SK-N-SH (cell line): ENCODE measurements at regions not wholly inside any gene's neighbourhood (a gene's known extent, or its start where the extent isn't known, plus 50 kb on each side); places are given as distances from the start of the nearest gene placed in this dataset.

ENCODE experiments used
- CTCF ChIA-PET: fragments of 300-600, 350-600 bp; formaldehyde crosslinking; extraction: SDS; loops from one replicate; lab custom pipeline; 2021; lab: Yijun Ruan, JAX
- POLR2A ChIA-PET: fragments of 350-600 bp; sonication (Branson Sonifier 250); formaldehyde crosslinking; extraction: SDS; loops from one replicate; lab custom pipeline; 2020; ENCODE audit warnings: antibody characterized with exemption, inconsistent platforms; lab: Yijun Ruan, JAX
- DNase-seq: peaks from one replicate; pipeline ENCODE4 v3.0.0; 2012
- H2AFZ ChIP-seq: fragments of 200-600 bp; sonication (generic); 2 replicates; pipeline ENCODE4 v1.8.1; 2016; ENCODE audit warnings: antibody characterized with exemption, mild to moderate bottlenecking, low read depth
- H3F3A ChIP-seq: fragments of 200-600 bp; sonication (generic); replicated peaks from 2 replicates; pipeline ENCODE3; 2016; ENCODE audit warnings: antibody characterized with exemption, mild to moderate bottlenecking; ENCODE audit not compliant: insufficient read depth
- H3K27ac ChIP-seq, 2 experiments: fragments of 200-500 bp in 1 of 2; fragments of 200-600 bp in 1 of 2; sonication (Bioruptor generic) in 1 of 2; sonication (generic), shearing (Covaris generic) in 1 of 2; 2 replicates each; pipeline versions ENCODE4 v1.5.1 to v1.6.1; 2014 to 2016; ENCODE audit warnings: low read depth in 2 of 2, inconsistent platforms in 1 of 2, low read length in 1 of 2, mild to moderate bottlenecking in 1 of 2, mixed read lengths in 1 of 2
- H3K27me3 ChIP-seq: fragments of 200-600 bp; sonication (generic), shearing (Covaris generic); 2 replicates; pipeline ENCODE4 v1.6.1; 2016; ENCODE audit warnings: mixed run types; ENCODE audit not compliant: insufficient read depth
- H3K36me3 ChIP-seq, 2 experiments: fragments of 200-500 bp in 1 of 2; fragments of 200-600 bp in 1 of 2; sonication (Bioruptor generic) in 1 of 2; sonication (generic) in 1 of 2; replicated peaks in 1 of 2; 2 replicates each; pipeline versions ENCODE3 to v1.5.1; 2014 to 2016; ENCODE audit warnings: low read length in 1 of 2, mild to moderate bottlenecking in 1 of 2; ENCODE audit not compliant: insufficient read depth in 2 of 2, control insufficient read depth in 1 of 2
- H3K4me1 ChIP-seq, 2 experiments: fragments of 200-500 bp in 1 of 2; fragments of 200-600 bp in 1 of 2; sonication (Bioruptor generic) in 1 of 2; sonication (generic), shearing (Covaris generic) in 1 of 2; 2 replicates each; pipeline versions ENCODE4 v1.5.1 to v1.6.1; 2014 to 2016; ENCODE audit warnings: low read depth in 1 of 2, low read length in 1 of 2, mixed run types in 1 of 2; ENCODE audit not compliant: insufficient read depth in 2 of 2, control insufficient read depth in 1 of 2
- H3K4me2 ChIP-seq: fragments of 200-600 bp; sonication (generic), shearing (Covaris generic); 2 replicates; pipeline ENCODE4 v1.6.1; 2017; ENCODE audit warnings: mixed run types
- H3K4me3 ChIP-seq, 2 experiments: fragments of 200-500 bp in 1 of 2; fragments of 200-600 bp in 1 of 2; sonication (Bioruptor generic) in 1 of 2; sonication (generic), shearing (Covaris generic) in 1 of 2; 2 replicates each; pipeline versions ENCODE4 v1.5.1 to v1.8.1; 2014 to 2016; ENCODE audit warnings: low read depth in 2 of 2, inconsistent platforms in 1 of 2, low read length in 1 of 2, mild to moderate bottlenecking in 1 of 2, mixed read lengths in 1 of 2, moderate library complexity in 1 of 2
- H3K79me2 ChIP-seq: fragments of 200-600 bp; sonication (generic); 2 replicates; pipeline ENCODE4 v1.8.1; 2017; ENCODE audit warnings: mild to moderate bottlenecking; ENCODE audit not compliant: insufficient read depth
- H3K9ac ChIP-seq: fragments of 200-600 bp; sonication (generic); 2 replicates; pipeline ENCODE4 v1.6.1; 2017; ENCODE audit warnings: mixed run types
- H3K9me2 ChIP-seq: fragments of 200-600 bp; sonication (generic); 2 replicates; pipeline ENCODE4 v1.6.1; 2017; ENCODE audit warnings: mixed run types
- H3K9me3 ChIP-seq: fragments of 200-600 bp; sonication (generic); 2 replicates; pipeline ENCODE4 v1.6.1; 2017; ENCODE audit warnings: mixed run types, mild to moderate bottlenecking, moderate library complexity
- H4K20me1 ChIP-seq: fragments of 200-600 bp; sonication (generic); 2 replicates; pipeline ENCODE4 v1.6.1; 2017; ENCODE audit warnings: mild to moderate bottlenecking, mixed run types; ENCODE audit not compliant: insufficient read depth
- EP300 ChIP-seq, 2 experiments: IDR thresholded peaks; 2 replicates each; pipeline versions ENCODE4 v1.4.0 to v1.6.1; 2012; ENCODE audit warnings: borderline replicate concordance in 1 of 2, low read depth in 1 of 2, low read length in 1 of 2
- FOXJ3 ChIP-seq: sonication (generic); formaldehyde crosslinking; IDR thresholded peaks from 2 replicates; pipeline ENCODE4 v1.5.1; 2020; ENCODE audit warnings: mild to moderate bottlenecking, missing genetic modification reagents
- FOXM1 ChIP-seq: IDR thresholded peaks from 2 replicates; pipeline ENCODE4 v1.4.0; 2012; ENCODE audit warnings: low read depth, mild to moderate bottlenecking
- GATA2 ChIP-seq: sonication (generic); formaldehyde crosslinking; IDR thresholded peaks from 2 replicates; pipeline ENCODE4 v1.5.0; 2020; ENCODE audit warnings: mild to moderate bottlenecking, missing genetic modification reagents
- JUND ChIP-seq: IDR thresholded peaks from 2 replicates; pipeline ENCODE4 v1.4.0; 2012
- MEF2A ChIP-seq: IDR thresholded peaks from 2 replicates; pipeline ENCODE4 v1.4.0; 2012; ENCODE audit warnings: low read depth, borderline replicate concordance
- MXI1 ChIP-seq: IDR thresholded peaks from 2 replicates; pipeline ENCODE4 v1.6.1; 2012; ENCODE audit warnings: mild to moderate bottlenecking, low read depth, low read length, improper control_type of control experiment
- NRF1 ChIP-seq: IDR thresholded peaks from 2 replicates; pipeline ENCODE4 v1.6.1; 2012; ENCODE audit warnings: low read depth, mild to moderate bottlenecking, low read length
- RAD21 ChIP-seq: IDR thresholded peaks from 2 replicates; pipeline ENCODE4 v1.6.1; 2012; ENCODE audit warnings: mild to moderate bottlenecking, low read length
- SMC3 ChIP-seq: IDR thresholded peaks from 2 replicates; pipeline ENCODE4 v1.6.1; 2012; ENCODE audit warnings: low read depth, low read length, improper control_type of control experiment
- TAF1 ChIP-seq: IDR thresholded peaks from 2 replicates; pipeline ENCODE4 v1.6.1; 2012; ENCODE audit warnings: low read depth, mild to moderate bottlenecking, low read length, moderate library complexity, borderline replicate concordance
- TCF12 ChIP-seq: IDR thresholded peaks from 2 replicates; pipeline ENCODE4 v1.4.0; 2012
- YY1 ChIP-seq: IDR thresholded peaks from 2 replicates; pipeline ENCODE4 v1.4.0; 2012; ENCODE audit warnings: low read depth, mild to moderate bottlenecking
- WGBS: methylation state at CpG from one replicate; pipeline ENCODE4 v1.1.6; 2017; ENCODE audit warnings: low lambda C conversion rate; 5-methylcytosine and 5-hydroxymethylcytosine counted together
- TF ChIP-seq, protein P1 (sequence below): IDR thresholded peaks from 2 replicates; pipeline ENCODE4 v1.4.0; 2012; ENCODE audit warnings: low read depth, borderline replicate concordance
- TF ChIP-seq, protein P2 (sequence below): fragments of 150-350 bp; IDR thresholded peaks from 2 replicates; pipeline ENCODE4 v1.6.1; 2017; ENCODE audit warnings: antibody characterized with exemption, low read length, low read depth, borderline replicate concordance
- TF ChIP-seq, protein P3 (sequence below): IDR thresholded peaks from 2 replicates; pipeline ENCODE4; 2012
- TF ChIP-seq, protein P4 (sequence below): IDR thresholded peaks from 2 replicates; pipeline ENCODE4 v1.6.1; 2012; ENCODE audit warnings: mild to moderate bottlenecking, low read depth, low read length, moderate library complexity

DNA sequence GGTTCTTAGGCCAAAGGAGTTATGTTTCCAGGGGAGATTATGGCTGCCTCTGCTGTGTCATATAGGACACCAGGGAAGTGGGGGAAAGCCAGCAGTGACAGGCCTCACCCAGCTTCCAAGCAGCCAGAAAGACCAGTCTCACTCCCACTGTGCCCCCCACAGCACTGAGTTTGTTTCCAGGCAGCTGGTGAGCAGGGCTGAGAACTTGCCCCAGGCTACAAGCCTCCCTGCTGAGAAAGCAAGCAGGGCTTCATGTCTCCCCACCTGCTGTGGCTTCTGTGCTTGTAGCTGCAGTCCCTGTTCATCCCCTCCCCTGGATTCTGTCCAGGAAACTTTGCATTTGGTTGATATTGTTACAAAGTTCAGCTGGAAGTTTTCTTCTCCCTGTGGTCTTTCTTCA is 376.3 kb downstream of the PDCD6IP start:
- H3K4me1 ChIP-seq = no peaks in the 10 kb centered on the region; a peak in 2 of 4 replicates

DNA sequence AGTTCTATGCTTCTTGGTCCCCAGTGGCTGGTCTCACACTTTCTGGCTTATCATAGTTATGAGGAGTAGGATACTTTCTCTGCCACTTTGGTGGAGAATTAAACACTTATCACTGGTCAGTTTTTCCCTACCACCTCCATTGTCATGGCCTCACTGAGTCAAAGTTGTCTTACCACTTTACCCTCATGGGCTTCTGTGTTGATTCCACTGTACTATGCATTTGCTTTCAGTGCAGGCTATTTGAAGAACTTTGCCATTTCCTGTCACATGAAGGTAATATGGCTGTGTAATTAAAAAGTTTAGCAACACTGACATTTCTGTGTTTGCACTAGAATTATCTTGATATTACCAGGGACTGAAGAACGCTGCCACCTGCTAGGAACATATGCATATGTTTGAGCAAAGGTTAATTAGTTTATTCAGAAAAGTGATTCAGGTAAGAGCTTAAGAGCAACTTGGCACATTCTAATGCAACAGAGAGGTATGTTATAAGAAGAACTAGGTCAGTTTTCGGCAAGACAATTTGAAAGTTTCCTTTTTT is 377.3 kb downstream of the PDCD6IP start:
- 27% methylated on average over 2 of the region's 2 CpGs for WGBS
- H3K27ac ChIP-seq = no peak overlapping the region
- H3K4me1 ChIP-seq = no peaks in the 10 kb centered on the region; a peak in 2 of 4 replicates
- no peak for TF ChIP-seq FOXJ3 (CRISPR knock-in tag)
- no peak for TF ChIP-seq MEF2A
- TF ChIP-seq MXI1 = no peak
- TF ChIP-seq TCF12 = no peak
- TF ChIP-seq JUND = no peak
- no peak for TF ChIP-seq SMC3
- no peak for TF ChIP-seq YY1
- no peak for TF ChIP-seq TAF1
- TF ChIP-seq NRF1 = no peak
- TF ChIP-seq, protein P1, sequence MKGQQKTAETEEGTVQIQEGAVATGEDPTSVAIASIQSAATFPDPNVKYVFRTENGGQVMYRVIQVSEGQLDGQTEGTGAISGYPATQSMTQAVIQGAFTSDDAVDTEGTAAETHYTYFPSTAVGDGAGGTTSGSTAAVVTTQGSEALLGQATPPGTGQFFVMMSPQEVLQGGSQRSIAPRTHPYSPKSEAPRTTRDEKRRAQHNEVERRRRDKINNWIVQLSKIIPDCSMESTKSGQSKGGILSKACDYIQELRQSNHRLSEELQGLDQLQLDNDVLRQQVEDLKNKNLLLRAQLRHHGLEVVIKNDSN = no peak
- TF ChIP-seq FOXM1 = no peak
- TF ChIP-seq, protein P2, sequence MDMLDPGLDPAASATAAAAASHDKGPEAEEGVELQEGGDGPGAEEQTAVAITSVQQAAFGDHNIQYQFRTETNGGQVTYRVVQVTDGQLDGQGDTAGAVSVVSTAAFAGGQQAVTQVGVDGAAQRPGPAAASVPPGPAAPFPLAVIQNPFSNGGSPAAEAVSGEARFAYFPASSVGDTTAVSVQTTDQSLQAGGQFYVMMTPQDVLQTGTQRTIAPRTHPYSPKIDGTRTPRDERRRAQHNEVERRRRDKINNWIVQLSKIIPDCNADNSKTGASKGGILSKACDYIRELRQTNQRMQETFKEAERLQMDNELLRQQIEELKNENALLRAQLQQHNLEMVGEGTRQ = no peak
- TF ChIP-seq, protein P3, sequence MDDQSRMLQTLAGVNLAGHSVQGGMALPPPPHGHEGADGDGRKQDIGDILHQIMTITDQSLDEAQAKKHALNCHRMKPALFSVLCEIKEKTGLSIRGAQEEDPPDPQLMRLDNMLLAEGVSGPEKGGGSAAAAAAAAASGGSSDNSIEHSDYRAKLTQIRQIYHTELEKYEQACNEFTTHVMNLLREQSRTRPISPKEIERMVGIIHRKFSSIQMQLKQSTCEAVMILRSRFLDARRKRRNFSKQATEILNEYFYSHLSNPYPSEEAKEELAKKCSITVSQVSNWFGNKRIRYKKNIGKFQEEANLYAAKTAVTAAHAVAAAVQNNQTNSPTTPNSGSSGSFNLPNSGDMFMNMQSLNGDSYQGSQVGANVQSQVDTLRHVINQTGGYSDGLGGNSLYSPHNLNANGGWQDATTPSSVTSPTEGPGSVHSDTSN = no peak
- TF ChIP-seq GATA2 (CRISPR knock-in tag) = no peak

More for the DNA sequence above, 376.3 kb downstream of the PDCD6IP start:
- H3K9ac ChIP-seq = no peak overlapping the region
- no peaks in the 10 kb centered on the region for H4K20me1 ChIP-seq
- H3K27me3 ChIP-seq = no peaks in the 10 kb centered on the region
- H3K9me2 ChIP-seq = no peaks in the 10 kb centered on the region
- no peaks in the 10 kb centered on the region for H3K9me3 ChIP-seq
- DNase-seq = no peak
- ChIA-PET POLR2A (no interaction called here), CTCF (no interaction called here)
- no peaks in the 10 kb centered on the region for H3K79me2 ChIP-seq
- H3K4me3 ChIP-seq = no peak overlapping the region
- no peaks in the 10 kb centered on the region for H3F3A ChIP-seq
- H3K36me3 ChIP-seq = no peaks in the 10 kb centered on the region
- TF ChIP-seq, protein P1 = no peak
- TF ChIP-seq YY1 = no peak
- TF ChIP-seq RAD21 = no peak
- TF ChIP-seq EP300 (IDR thresholded peaks at IDR 0.05; ENCODE audit: borderline replicate concordance in 1 of 2, low read depth in 1 of 2, low read length in 1 of 2) = no peak
- TF ChIP-seq, protein P4, sequence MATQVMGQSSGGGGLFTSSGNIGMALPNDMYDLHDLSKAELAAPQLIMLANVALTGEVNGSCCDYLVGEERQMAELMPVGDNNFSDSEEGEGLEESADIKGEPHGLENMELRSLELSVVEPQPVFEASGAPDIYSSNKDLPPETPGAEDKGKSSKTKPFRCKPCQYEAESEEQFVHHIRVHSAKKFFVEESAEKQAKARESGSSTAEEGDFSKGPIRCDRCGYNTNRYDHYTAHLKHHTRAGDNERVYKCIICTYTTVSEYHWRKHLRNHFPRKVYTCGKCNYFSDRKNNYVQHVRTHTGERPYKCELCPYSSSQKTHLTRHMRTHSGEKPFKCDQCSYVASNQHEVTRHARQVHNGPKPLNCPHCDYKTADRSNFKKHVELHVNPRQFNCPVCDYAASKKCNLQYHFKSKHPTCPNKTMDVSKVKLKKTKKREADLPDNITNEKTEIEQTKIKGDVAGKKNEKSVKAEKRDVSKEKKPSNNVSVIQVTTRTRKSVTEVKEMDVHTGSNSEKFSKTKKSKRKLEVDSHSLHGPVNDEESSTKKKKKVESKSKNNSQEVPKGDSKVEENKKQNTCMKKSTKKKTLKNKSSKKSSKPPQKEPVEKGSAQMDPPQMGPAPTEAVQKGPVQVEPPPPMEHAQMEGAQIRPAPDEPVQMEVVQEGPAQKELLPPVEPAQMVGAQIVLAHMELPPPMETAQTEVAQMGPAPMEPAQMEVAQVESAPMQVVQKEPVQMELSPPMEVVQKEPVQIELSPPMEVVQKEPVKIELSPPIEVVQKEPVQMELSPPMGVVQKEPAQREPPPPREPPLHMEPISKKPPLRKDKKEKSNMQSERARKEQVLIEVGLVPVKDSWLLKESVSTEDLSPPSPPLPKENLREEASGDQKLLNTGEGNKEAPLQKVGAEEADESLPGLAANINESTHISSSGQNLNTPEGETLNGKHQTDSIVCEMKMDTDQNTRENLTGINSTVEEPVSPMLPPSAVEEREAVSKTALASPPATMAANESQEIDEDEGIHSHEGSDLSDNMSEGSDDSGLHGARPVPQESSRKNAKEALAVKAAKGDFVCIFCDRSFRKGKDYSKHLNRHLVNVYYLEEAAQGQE = no peak
- TF ChIP-seq SMC3 = no peak
- no peak overlapping the region for H3K4me2 ChIP-seq
- no peak overlapping the region for H2AFZ ChIP-seq
- H3K27ac ChIP-seq = no peak overlapping the region

More for the DNA sequence above, 377.3 kb downstream of the PDCD6IP start:
- H4K20me1 ChIP-seq = no peaks in the 10 kb centered on the region
- H3K9ac ChIP-seq = no peak overlapping the region
- no peak overlapping the region for H3K4me2 ChIP-seq
- POLR2A ChIA-PET = no interaction called here
- no peaks in the 10 kb centered on the region for H3K79me2 ChIP-seq
- H3K9me3 ChIP-seq = no peaks in the 10 kb centered on the region
- DNase-seq = no peak
- no peaks in the 10 kb centered on the region for H3K9me2 ChIP-seq
- CTCF ChIA-PET = no interaction called here
- no peak overlapping the region for H2AFZ ChIP-seq
- no peaks in the 10 kb centered on the region for H3F3A ChIP-seq
- no peaks in the 10 kb centered on the region for H3K36me3 ChIP-seq
- no peaks in the 10 kb centered on the region for H3K27me3 ChIP-seq
- H3K4me3 ChIP-seq = no peak overlapping the region
